ENCODE measurements at regions not wholly inside any gene's neighbourhood (a gene's known extent, or its start where the extent isn't known, plus 50 kb on each side); places are given as distances from the start of the nearest gene placed in this dataset.
A peak's percentile ranks its signal among the peaks of the same experiment; 100 is the strongest.

DNA sequence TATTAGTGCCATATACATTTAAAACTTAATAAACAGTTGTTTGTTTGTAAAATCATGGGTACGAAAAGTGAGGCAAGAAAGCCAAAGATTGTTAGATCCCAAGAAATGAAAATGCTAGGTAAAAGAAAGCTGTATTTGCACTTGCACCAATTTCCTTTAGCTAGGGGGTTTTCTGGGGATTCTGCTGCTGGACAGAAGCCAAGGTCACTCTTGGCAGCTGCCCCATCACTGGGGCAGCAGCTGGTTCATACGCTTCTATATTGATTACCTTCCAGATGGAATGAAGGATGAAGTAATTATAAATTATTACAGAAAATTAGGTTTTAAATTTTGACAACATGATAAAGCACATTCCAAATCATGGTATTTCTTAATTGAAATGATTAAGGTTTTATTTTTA lies 127.4 kb downstream of the SLITRK5 start:
- TF ChIP-seq CTCF (conservative IDR thresholded peaks at IDR 0.05; ENCODE audit: low read depth, low read length) (no peak), EZH2 (IDR thresholded peaks at IDR 0.05; ENCODE audit: low read length, unreplicated experiment) (no peak), EZH2phosphoT487 (IDR thresholded peaks at IDR 0.05; ENCODE audit: borderline replicate concordance, low read length) (no peak)
- no peak for ATAC-seq
- POLR2A ChIA-PET (ENCODE audit: unreplicated experiment) = no interaction called here
- no peaks in the 10 kb centered on the region for H3K9me2 ChIP-seq (replicated peaks; ENCODE audit: low read length)
- CTCF ChIA-PET = no interaction called here
- H3K79me2 ChIP-seq (ENCODE audit: low read length) = no peaks in the 10 kb centered on the region
- H3K9me3 ChIP-seq (ENCODE audit: low read length) = no peaks in the 10 kb centered on the region
- no peaks in the 10 kb centered on the region for H3K4me1 ChIP-seq (ENCODE audit: insufficient read depth, low read length)
- intact Hi-C loops (cut with micrococcal nuclease) = no loop called here
- no TSS peak for BruUV-seq (replicated peaks)
- no peak overlapping the region for H3K4me2 ChIP-seq (ENCODE audit: low read length)
- H3K27me3 ChIP-seq (ENCODE audit: low read length) = no peaks in the 10 kb centered on the region
- H3K27ac ChIP-seq (ENCODE audit: low read length) = no peak overlapping the region
- H3F3A ChIP-seq (ENCODE audit: low read length, unreplicated experiment) = no peaks in the 10 kb centered on the region
- no peak for DNase-seq
- no peaks in the 10 kb centered on the region for H3K36me3 ChIP-seq (ENCODE audit: low read depth, low read length)
- H4K20me1 ChIP-seq (ENCODE audit: low read length) = no peaks in the 10 kb centered on the region
- no peak overlapping the region for H3K4me3 ChIP-seq (ENCODE audit: low read length)
- no peak overlapping the region for H2AFZ ChIP-seq (ENCODE audit: low read length)
- no peak overlapping the region for H3K9ac ChIP-seq (ENCODE audit: low read length)

DNA sequence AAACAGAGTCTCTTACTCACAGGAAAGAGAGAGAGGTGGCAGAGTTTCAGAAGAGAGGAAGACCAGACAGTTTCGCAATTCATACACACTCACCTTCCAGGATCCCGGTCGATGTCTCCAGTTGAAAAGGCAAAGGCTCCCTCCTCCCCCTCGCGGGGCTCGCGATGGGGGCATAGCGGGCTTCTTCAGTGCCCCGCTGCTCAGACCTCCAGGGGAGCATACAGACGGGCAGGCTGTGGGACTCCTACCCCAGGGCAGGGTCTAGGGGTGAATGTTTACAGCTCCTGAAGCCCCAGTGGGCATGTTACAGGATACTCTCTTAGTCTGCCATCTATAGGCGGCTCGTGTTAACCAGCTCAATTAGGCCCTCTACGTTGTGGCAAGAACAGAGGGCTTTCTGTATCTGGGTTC lies 139.2 kb downstream of the SLITRK5 start:
- ATAC-seq (peak; percentile 82), DNase-seq (peak; percentile 62)
- H3F3A ChIP-seq (ENCODE audit: low read length, unreplicated experiment) = no peaks in the 10 kb centered on the region
- H3K9ac ChIP-seq (ENCODE audit: low read length) = peak overlapping the region; percentile 53
- H2AFZ ChIP-seq (ENCODE audit: low read length) = peak overlapping the region; percentile 83
- peaks cover 42% of the 10 kb centered on the region for H3K79me2 ChIP-seq (ENCODE audit: low read length)
- H3K27ac ChIP-seq (ENCODE audit: low read length) = peak overlapping the region; percentile 50
- no peaks in the 10 kb centered on the region for H3K9me3 ChIP-seq (ENCODE audit: low read length)
- TF ChIP-seq CTCF (conservative IDR thresholded peaks at IDR 0.05; ENCODE audit: low read depth, low read length) (peak; percentile 53), EZH2 (IDR thresholded peaks at IDR 0.05; ENCODE audit: low read length, unreplicated experiment) (no peak)
- intact Hi-C loops (cut with micrococcal nuclease) = loop anchor here (2.0 kb wide), 1 partner anchor 140 kb away; the partner anchor contains the start of gene SLITRK5
- POLR2A ChIA-PET (ENCODE audit: unreplicated experiment) = no interaction called here
- H4K20me1 ChIP-seq (ENCODE audit: low read length) = no peaks in the 10 kb centered on the region
- no peaks in the 10 kb centered on the region for H3K27me3 ChIP-seq (ENCODE audit: low read length)
- peak overlapping the region; percentile 72 for H3K4me3 ChIP-seq (ENCODE audit: low read length)
- no peaks in the 10 kb centered on the region for H3K36me3 ChIP-seq (ENCODE audit: low read depth, low read length)
- H3K9me2 ChIP-seq (replicated peaks; ENCODE audit: low read length) = no peaks in the 10 kb centered on the region
- no peaks in the 10 kb centered on the region for H3K4me1 ChIP-seq (ENCODE audit: insufficient read depth, low read length)
- CTCF ChIA-PET = interaction anchor here (0.6 to 1.0 kb wide), 2 partner anchors 17 to 28 kb away, joined by 3 to 8 read pairs; no protein-coding TSS in a partner anchor
- BruUV-seq (replicated peaks) = no TSS peak
- peak overlapping the region; percentile 77 for H3K4me2 ChIP-seq (ENCODE audit: low read length)

GRCh38 chr13:87810920-87811344 lies 139.8 kb downstream of the SLITRK5 start:
- POLR2A ChIA-PET (ENCODE audit: unreplicated experiment) = no interaction called here
- Histone ChIP-seq H3K9me2 (replicated peaks; ENCODE audit: low read length) (no peaks in the 10 kb centered on the region), H3K79me2 (ENCODE audit: low read length) (peaks cover 36% of the 10 kb centered on the region), H3K27ac (ENCODE audit: low read length) (peak overlapping the region; percentile 50), H3F3A (ENCODE audit: low read length, unreplicated experiment) (no peaks in the 10 kb centered on the region), H3K27me3 (ENCODE audit: low read length) (no peaks in the 10 kb centered on the region), H2AFZ (ENCODE audit: low read length) (peak overlapping the region; percentile 83), H3K9ac (ENCODE audit: low read length) (peak overlapping the region; percentile 53), H3K4me1 (ENCODE audit: insufficient read depth, low read length) (no peaks in the 10 kb centered on the region), H4K20me1 (ENCODE audit: low read length) (no peaks in the 10 kb centered on the region), H3K4me3 (ENCODE audit: low read length) (peak overlapping the region; percentile 72), H3K9me3 (ENCODE audit: low read length) (no peaks in the 10 kb centered on the region), H3K4me2 (ENCODE audit: low read length) (peak overlapping the region; percentile 77), H3K36me3 (ENCODE audit: low read depth, low read length) (no peaks in the 10 kb centered on the region)
- peak; percentile 79 for ATAC-seq
- BruUV-seq (replicated peaks) = no TSS peak
- TF ChIP-seq CTCF (conservative IDR thresholded peaks at IDR 0.05; ENCODE audit: low read depth, low read length) = no peak
- no peak for TF ChIP-seq EZH2 (IDR thresholded peaks at IDR 0.05; ENCODE audit: low read length, unreplicated experiment)
- TF ChIP-seq EZH2phosphoT487 (IDR thresholded peaks at IDR 0.05; ENCODE audit: borderline replicate concordance, low read length) = no peak
- CTCF ChIA-PET = interaction anchor here (0.6 to 1.0 kb wide), 2 partner anchors 16 to 28 kb away, joined by 3 to 8 read pairs; no protein-coding TSS in a partner anchor
- DNase-seq = peak; percentile 17
- intact Hi-C loops (cut with micrococcal nuclease) = loop anchor here (2.0 kb wide), 1 partner anchor 140 kb away; the partner anchor contains the start of gene SLITRK5
